PC-3 (cell line): ENCODE measurements at regions not wholly inside any gene's neighbourhood (a gene's known extent, or its start where the extent isn't known, plus 50 kb on each side); places are given as distances from the start of the nearest gene placed in this dataset.

Experiments
- ATAC-seq: fragments of 200-7000 bp; cut with Tn5 transposase; 2 replicates; pipeline ENCODE4 v1.9.1; 2020; ENCODE audit warnings: mild to moderate bottlenecking, moderate library complexity
- BruUV-seq: library from RNA; stranded (reverse); fragments of 400-500 nt; replicated peaks from 2 replicates; lab custom pipeline; 2021; lab: Mats Ljungman, UMichigan
- CTCF ChIA-PET: fragments of 300-600 bp; sonication (Branson Sonifier 250); formaldehyde crosslinking; loops from one replicate; lab custom pipeline; 2022; ENCODE audit warnings: antibody characterized with exemption; lab: Charles Lee
- POLR2A ChIA-PET: fragments of 300-600 bp; sonication (Branson Sonifier 250); formaldehyde crosslinking; loops from one replicate; lab custom pipeline; 2022; ENCODE audit warnings: antibody characterized with exemption; ENCODE audit not compliant: unreplicated experiment; lab: Charles Lee
- DNase-seq: peaks from one replicate; pipeline ENCODE4 v3.0.0-alpha.2; 2015
- H2AFZ ChIP-seq: fragments of 300-600 bp; sonication (generic); 2 replicates; pipeline ENCODE4 v1.6.0; 2016; ENCODE audit warnings: antibody characterized with exemption, low read length
- H3F3A ChIP-seq: fragments of 300-600 bp; sonication (generic); one replicate; pipeline ENCODE4 v1.6.0; 2017; ENCODE audit warnings: antibody characterized with exemption, low read length, control low read depth, mild to moderate bottlenecking; ENCODE audit not compliant: unreplicated experiment
- H3K27ac ChIP-seq: fragments of 300-600 bp; sonication (generic); 2 replicates; pipeline ENCODE4 v1.5.1; 2016; ENCODE audit warnings: mild to moderate bottlenecking, low read length
- H3K27me3 ChIP-seq: fragments of 300-600 bp; sonication (generic); 2 replicates; pipeline ENCODE4 v1.6.1; 2016; ENCODE audit warnings: low read length, mixed read lengths
- H3K36me3 ChIP-seq: fragments of 300-600 bp; sonication (generic); 2 replicates; pipeline ENCODE4 v1.6.1; 2016; ENCODE audit warnings: low read depth, mixed run types, low read length, mixed read lengths
- H3K4me1 ChIP-seq: fragments of 300-600 bp; sonication (generic); 2 replicates; pipeline ENCODE4 v1.5.1; 2016; ENCODE audit warnings: low read length; ENCODE audit not compliant: insufficient read depth
- H3K4me2 ChIP-seq: fragments of 300-600 bp; sonication (generic); 2 replicates; pipeline ENCODE4 v1.6.0; 2016; ENCODE audit warnings: low read length
- H3K4me3 ChIP-seq: fragments of 300-600 bp; sonication (generic); 2 replicates; pipeline ENCODE4 v1.5.1; 2016; ENCODE audit warnings: mild to moderate bottlenecking, low read length, mixed read lengths
- H3K79me2 ChIP-seq: fragments of 300-600 bp; sonication (generic); 2 replicates; pipeline ENCODE4 v1.6.1; 2017; ENCODE audit warnings: low read length, mixed read lengths
- H3K9ac ChIP-seq: fragments of 300-600 bp; sonication (generic); 2 replicates; pipeline ENCODE4 v1.6.0; 2016; ENCODE audit warnings: mild to moderate bottlenecking, low read length
- H3K9me2 ChIP-seq: fragments of 300-600 bp; sonication (generic); replicated peaks from 2 replicates; pipeline ENCODE4 v1.6.1; 2016; ENCODE audit warnings: mixed run types, low read length, mixed read lengths
- H3K9me3 ChIP-seq: fragments of 300-600 bp; sonication (generic); 2 replicates; pipeline ENCODE4 v1.6.1; 2016; ENCODE audit warnings: low read length, mixed read lengths
- H4K20me1 ChIP-seq: fragments of 300-600 bp; sonication (generic); 2 replicates; pipeline ENCODE4 v1.6.1; 2016; ENCODE audit warnings: low read length, mixed read lengths
- CTCF ChIP-seq: fragments of 300-600 bp; sonication (generic); conservative IDR thresholded peaks from 2 replicates; pipeline ENCODE4 v1.5.1; 2017; ENCODE audit warnings: antibody characterized with exemption, low read depth, mild to moderate bottlenecking, low read length
- EZH2 ChIP-seq: fragments of 300-600 bp; sonication (generic); IDR thresholded peaks from one replicate; pipeline ENCODE4 v1.6.1; 2017; ENCODE audit warnings: antibody characterized with exemption, mild to moderate bottlenecking, low read length; ENCODE audit not compliant: unreplicated experiment
- EZH2phosphoT487 ChIP-seq: fragments of 300-600 bp; sonication (generic); IDR thresholded peaks from 2 replicates; pipeline ENCODE4 v1.6.1; 2018; ENCODE audit warnings: mild to moderate bottlenecking, antibody characterized with exemption, low read length, borderline replicate concordance
- intact Hi-C: fragments of 100-400 bp; cut with micrococcal nuclease; formaldehyde crosslinking; loops from 2 replicates; pipeline ENCODE4 v1.9.0; 2023

- H3K9ac ChIP-seq, result no peak overlapping the region
- no peaks in the 10 kb centered on the region for H3K79me2 ChIP-seq
- H3K4me1 ChIP-seq, result no peaks in the 10 kb centered on the region
- H3K27me3 ChIP-seq, result no peaks in the 10 kb centered on the region
- H3F3A ChIP-seq, result no peaks in the 10 kb centered on the region
- DNase-seq (no peak), ATAC-seq (no peak)
- POLR2A ChIA-PET, result no interaction called here
- CTCF ChIA-PET, result no interaction called here
- H4K20me1 ChIP-seq, result no peaks in the 10 kb centered on the region
- H3K4me2 ChIP-seq, result no peak overlapping the region
- BruUV-seq, result no TSS peak
- H3K9me3 ChIP-seq, result no peaks in the 10 kb centered on the region
- no peak overlapping the region for H3K4me3 ChIP-seq
- H3K36me3 ChIP-seq, result no peaks in the 10 kb centered on the region
- H2AFZ ChIP-seq, result no peak overlapping the region
- no peaks in the 10 kb centered on the region for H3K9me2 ChIP-seq
- no peak overlapping the region for H3K27ac ChIP-seq
- intact Hi-C loops, result no loop called here
- no peak for TF ChIP-seq CTCF
- TF ChIP-seq EZH2phosphoT487, result no peak
- no peak for TF ChIP-seq EZH2
These were observed 519.9 kb upstream of the DPP6 start for GRCh38 chr7:153532326-153532725.

- Histone ChIP-seq H2AFZ (no peak overlapping the region), H3K27ac (no peak overlapping the region), H4K20me1 (no peaks in the 10 kb centered on the region), H3K79me2 (no peaks in the 10 kb centered on the region), H3K36me3 (no peaks in the 10 kb centered on the region), H3K9me2 (no peaks in the 10 kb centered on the region), H3K9me3 (no peaks in the 10 kb centered on the region; the same call in 1 of the 2 replicates), H3F3A (no peaks in the 10 kb centered on the region), H3K4me1 (no peaks in the 10 kb centered on the region), H3K4me2 (no peak overlapping the region), H3K27me3 (no peaks in the 10 kb centered on the region), H3K9ac (no peak overlapping the region), H3K4me3 (no peak overlapping the region)
- ChIA-PET POLR2A (no interaction called here), CTCF (no interaction called here)
- DNase-seq, result no peak
- ATAC-seq, result no peak
- BruUV-seq, result no TSS peak
- intact Hi-C loops, result no loop called here
- TF ChIP-seq CTCF (no peak), EZH2 (no peak), EZH2phosphoT487 (no peak)
These were observed 514.9 kb upstream of the DPP6 start for GRCh38 chr7:153537271-153537670.

GRCh38 chr7:153541903-153542302 is 510.3 kb upstream of the DPP6 start:
- H3K36me3 ChIP-seq, result no peaks in the 10 kb centered on the region
- POLR2A ChIA-PET, result no interaction called here
- ATAC-seq, result no peak
- H3K27ac ChIP-seq, result no peak overlapping the region
- H3K27me3 ChIP-seq, result no peaks in the 10 kb centered on the region
- no peaks in the 10 kb centered on the region; the same call in 1 of the 2 replicates for H3K9me3 ChIP-seq
- H3K9ac ChIP-seq, result no peak overlapping the region
- BruUV-seq, result no TSS peak
- H2AFZ ChIP-seq, result no peak overlapping the region
- no peaks in the 10 kb centered on the region for H3F3A ChIP-seq
- H3K4me3 ChIP-seq, result no peak overlapping the region
- H3K79me2 ChIP-seq, result no peaks in the 10 kb centered on the region
- intact Hi-C loops, result no loop called here
- DNase-seq, result no peak
- no peak overlapping the region for H3K4me2 ChIP-seq
- CTCF ChIA-PET, result no interaction called here
- no peak for TF ChIP-seq EZH2phosphoT487
- TF ChIP-seq CTCF, result no peak
- no peak for TF ChIP-seq EZH2
- no peaks in the 10 kb centered on the region for H3K4me1 ChIP-seq
- no peaks in the 10 kb centered on the region for H3K9me2 ChIP-seq
- H4K20me1 ChIP-seq, result no peaks in the 10 kb centered on the region
